Renal cortical epithelial cell (primary cell): ENCODE measurements at regions not wholly inside any gene's neighbourhood (a gene's known extent, or its start where the extent isn't known, plus 50 kb on each side); places are given as distances from the start of the nearest gene placed in this dataset.

Source experiments
- DNase-seq: peaks from one replicate; pipeline ENCODE4 v3.0.0-alpha.2; 2011; ENCODE audit warnings: low read depth

GRCh38 chr5:99141534-99142128, 212.8 kb upstream of the CHD1 start:
- DNase-seq: peak; percentile 38

GRCh38 chr5:99138911-99139310, 210.1 kb upstream of the CHD1 start:
- DNase-seq: no peak

- DNase-seq: no peak
Measured at GRCh38 chr5:99133921-99134320, 205.1 kb upstream of the CHD1 start.

- DNase-seq: peak; percentile 37
Measured at GRCh38 chr5:99129768-99130501, 201.1 kb upstream of the CHD1 start.

DNA sequence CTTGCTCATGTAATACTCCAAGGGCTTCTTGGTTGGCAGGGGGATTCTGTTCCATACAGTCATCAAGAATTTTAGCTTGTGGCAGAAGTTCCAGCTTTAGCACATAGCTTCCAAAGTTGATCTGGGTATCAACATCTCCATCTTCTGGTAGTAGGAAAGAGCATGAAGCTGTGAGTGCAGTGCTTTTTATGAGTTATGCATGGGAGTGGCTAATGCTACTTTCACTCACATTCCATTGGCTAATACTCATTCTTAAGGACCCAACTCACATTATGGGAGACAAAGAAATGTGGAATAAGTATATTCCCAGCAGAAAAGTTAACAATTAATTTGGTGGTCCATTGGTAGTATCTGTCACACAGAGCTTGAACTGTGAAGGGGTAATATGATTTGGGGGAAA, 194.2 kb upstream of the CHD1 start:
- DNase-seq: peak; percentile 33

GRCh38 chr5:99119326-99119725, 190.5 kb upstream of the CHD1 start:
- DNase-seq: no peak

- DNase-seq: no peak
Measured at GRCh38 chr5:99116526-99116925, 187.7 kb upstream of the CHD1 start.

DNA sequence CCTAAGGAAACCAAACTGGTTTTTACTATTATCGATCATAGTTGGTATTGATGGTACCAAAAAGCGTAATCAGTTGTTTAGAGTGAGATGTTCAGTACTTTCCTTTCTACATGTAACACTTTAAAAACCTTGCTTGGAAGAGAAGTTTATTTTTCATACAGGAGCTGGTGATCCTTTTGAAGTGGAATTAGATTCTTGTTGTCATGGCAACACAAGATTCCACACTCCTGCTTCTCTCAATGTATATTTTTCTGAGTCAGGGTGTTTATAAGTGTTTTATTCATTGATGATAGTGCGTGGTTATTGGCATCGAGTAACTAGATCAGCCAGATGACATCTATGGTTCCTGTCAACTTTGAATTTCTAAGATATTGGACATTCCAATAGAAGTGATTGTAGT, 181.1 kb upstream of the CHD1 start:
- DNase-seq: no peak

DNA sequence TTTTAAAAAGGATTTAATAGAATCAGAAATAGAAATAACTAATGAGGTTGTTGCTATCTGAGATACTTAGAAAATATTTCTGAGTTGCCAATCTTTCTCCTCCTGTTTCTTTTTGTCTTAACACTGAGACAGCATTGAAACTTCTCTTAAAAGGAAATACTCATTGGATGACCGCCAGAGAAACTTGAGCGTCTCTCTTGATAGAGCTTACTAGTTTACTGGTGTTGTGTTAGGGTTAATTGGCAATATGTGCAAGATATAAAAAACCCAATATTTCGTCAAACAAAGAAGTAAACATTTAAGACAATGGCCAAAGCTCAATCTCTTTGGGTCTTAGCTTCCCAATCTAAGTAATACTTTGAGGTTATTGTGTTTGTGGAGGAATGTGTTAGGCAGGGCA, 176.4 kb upstream of the CHD1 start:
- peak; percentile 4 for DNase-seq

DNA sequence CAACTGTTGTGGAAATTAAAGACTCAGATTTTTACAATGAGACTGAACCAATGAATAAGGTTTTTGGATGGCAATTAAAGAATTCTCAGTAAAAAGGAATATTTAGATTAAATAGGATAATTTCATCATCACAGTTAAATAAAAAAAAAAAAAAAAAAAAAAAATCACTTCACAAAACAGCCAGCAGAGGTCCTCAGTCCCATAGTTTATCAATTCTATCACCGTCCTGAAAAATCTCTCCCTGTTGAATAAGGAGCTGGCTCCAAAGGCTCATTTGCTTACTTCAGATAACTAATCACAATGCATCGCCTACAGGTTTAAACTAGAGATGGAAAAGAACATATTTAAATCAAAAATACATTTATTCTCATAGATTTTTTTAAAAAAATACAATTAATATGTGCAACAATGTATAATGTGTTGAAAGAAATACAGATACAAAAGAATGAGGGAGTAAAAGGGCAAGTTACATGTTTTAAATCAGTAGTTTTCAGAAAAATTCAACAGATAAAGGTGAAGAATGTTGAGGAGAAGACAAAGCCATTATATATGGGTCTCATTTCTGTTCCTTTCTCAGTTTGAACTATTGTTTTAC, 175.8 kb upstream of the CHD1 start:
- peak; percentile 38 for DNase-seq

GRCh38 chr5:99102073-99102697, 173.4 kb upstream of the CHD1 start:
- DNase-seq: no peak

DNA sequence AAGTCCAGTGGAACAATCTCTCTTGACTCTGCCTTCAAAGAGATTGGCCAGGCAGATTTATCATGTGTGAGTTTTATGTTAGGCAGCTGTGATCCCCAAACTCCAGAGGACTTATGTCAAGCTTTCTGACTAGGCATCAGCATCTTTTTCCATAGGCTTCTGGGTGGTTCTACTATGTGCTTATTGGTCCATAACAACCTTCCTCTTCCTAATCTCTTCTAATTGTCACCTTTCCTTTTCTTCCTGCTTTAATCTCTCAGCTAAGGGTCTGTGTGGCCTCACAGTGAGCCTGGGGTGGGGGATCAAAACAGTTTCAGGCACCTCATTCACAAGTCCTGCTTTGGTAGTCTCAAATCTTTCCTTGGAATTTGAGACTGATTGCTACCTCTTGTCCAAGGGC, 170.9 kb upstream of the CHD1 start:
- DNase-seq: no peak

- DNase-seq: no peak
Measured at GRCh38 chr5:99089822-99090549, 161.2 kb upstream of the CHD1 start.

- no peak for DNase-seq
Measured at GRCh38 chr5:99088309-99088708, 159.5 kb upstream of the CHD1 start.

DNA sequence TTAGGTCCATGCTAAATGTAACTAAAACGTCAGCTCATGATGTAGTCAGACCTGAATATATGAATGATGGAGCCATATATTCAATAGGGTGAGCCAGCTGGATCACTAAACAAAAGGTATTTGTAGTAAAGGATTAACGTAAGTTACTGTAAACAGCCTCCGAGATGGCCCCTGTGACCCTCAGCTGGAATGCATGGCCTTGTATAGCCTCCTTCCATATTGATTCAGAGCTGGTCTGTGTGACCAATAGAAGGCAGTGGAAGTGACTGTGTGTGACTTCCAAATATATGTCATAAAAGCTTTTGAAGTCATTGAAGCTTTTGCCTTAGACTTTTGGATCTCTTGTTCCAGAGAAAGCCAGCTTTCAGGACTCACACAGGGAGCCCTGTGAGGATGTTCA, 154.4 kb upstream of the CHD1 start:
- no peak for DNase-seq

DNA sequence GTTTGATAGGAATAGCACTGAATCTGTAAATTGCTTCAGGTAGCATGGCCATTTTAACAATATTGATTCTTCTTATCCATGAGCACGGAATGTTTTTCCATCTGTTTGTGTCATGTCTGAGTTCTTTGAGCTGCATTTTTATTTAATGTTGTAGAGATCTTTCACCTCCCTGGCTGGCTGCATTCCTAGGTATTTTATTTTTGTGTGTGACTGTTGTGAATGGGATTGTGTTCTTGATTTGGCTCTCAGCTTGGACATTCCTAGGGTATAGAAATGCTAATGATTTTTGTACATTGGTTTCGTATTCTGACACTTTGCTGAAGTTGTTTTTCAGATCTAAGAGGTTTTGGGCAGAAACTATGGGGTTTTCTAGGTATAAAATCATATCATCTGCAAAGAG, 152.9 kb upstream of the CHD1 start:
- no peak for DNase-seq

GRCh38 chr5:99076723-99077640, 148.2 kb upstream of the CHD1 start:
- DNase-seq: no peak

DNA sequence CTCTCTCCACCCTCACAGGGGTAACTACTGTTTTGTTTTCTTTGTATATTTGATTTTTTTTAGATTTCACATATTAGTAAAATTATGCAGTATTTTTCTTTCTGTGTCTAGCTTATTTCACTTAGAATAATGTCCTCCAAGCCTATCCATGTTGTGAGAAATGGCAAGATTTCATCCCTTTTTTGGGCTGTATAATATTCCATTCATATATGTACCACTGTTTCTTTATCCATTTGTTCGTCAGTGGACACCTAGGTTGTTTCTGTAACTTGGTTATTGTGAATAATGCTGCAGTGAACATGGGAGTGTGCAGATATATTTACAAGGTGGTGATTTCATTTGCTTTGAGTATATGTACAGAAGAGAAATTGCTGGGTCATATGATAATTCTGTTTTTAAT, 144.0 kb upstream of the CHD1 start:
- DNase-seq: no peak

DNA sequence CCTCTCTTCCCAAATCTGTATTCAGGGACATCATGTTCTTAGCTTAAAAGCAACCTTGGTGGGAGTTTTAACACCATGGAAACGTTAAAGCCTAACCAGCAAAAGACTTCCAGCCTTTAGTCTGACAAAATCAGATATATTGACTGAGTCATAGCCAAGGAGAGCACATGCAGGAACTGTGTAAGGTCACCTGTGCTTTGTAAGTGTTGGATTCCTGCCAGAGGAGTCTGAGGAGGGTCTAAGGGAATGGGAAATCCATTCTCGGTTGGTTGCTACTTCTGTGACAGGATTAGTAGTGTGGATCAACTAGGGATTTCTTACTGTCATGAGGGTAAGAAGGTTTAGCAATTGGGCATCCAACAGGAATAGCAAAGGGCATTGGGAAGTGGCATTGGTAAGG, 142.0 kb upstream of the CHD1 start:
- peak; percentile 38 for DNase-seq

- DNase-seq: no peak
Measured at GRCh38 chr5:99070362-99070761, 141.6 kb upstream of the CHD1 start.

GRCh38 chr5:99068944-99069650, 140.3 kb upstream of the CHD1 start:
- DNase-seq: no peak
